Mesendoderm (in vitro differentiated cells): ENCODE measurements at regions not wholly inside any gene's neighbourhood (a gene's known extent, or its start where the extent isn't known, plus 50 kb on each side); places are given as distances from the start of the nearest gene placed in this dataset.

Experiments
- DNase-seq: peaks from one replicate; pipeline ENCODE4 v3.0.0; 2013
- H2AK5ac ChIP-seq: 2 replicates; pipeline ENCODE4 v1.6.1; 2013; ENCODE audit warnings: low read length, inconsistent platforms
- H2BK120ac ChIP-seq: 2 replicates; pipeline ENCODE4 v1.6.1; 2013; ENCODE audit warnings: low read depth, mild to moderate bottlenecking, low read length, moderate library complexity, mixed read lengths
- H2BK15ac ChIP-seq: replicated peaks from 2 replicates; pipeline ENCODE4 v1.6.1; 2013; ENCODE audit warnings: low read depth, mild to moderate bottlenecking, moderate library complexity
- H2BK5ac ChIP-seq: 2 replicates; pipeline ENCODE4 v1.6.1; 2013; ENCODE audit warnings: low read length, inconsistent platforms
- H3K18ac ChIP-seq: 2 replicates; pipeline ENCODE4 v1.6.1; 2013; ENCODE audit warnings: mild to moderate bottlenecking, low read length, mixed read lengths
- H3K23ac ChIP-seq: one replicate; pipeline ENCODE4 v1.6.1; 2013; ENCODE audit warnings: low read length
- H3K27ac ChIP-seq: 2 replicates; pipeline ENCODE4 v1.5.1; 2013; ENCODE audit warnings: low read depth, mild to moderate bottlenecking, inconsistent platforms, low read length, moderate library complexity
- H3K27me3 ChIP-seq: 2 replicates; pipeline ENCODE4 v1.6.1; 2013; ENCODE audit warnings: low read length, control low read depth, mild to moderate bottlenecking, inconsistent platforms; ENCODE audit not compliant: insufficient read depth, poor library complexity
- H3K36me3 ChIP-seq: 2 replicates; pipeline ENCODE4 v1.6.1; 2013; ENCODE audit warnings: low read length, inconsistent platforms; ENCODE audit not compliant: control insufficient read depth, insufficient read depth
- H3K4ac ChIP-seq: one replicate; pipeline ENCODE4 v1.6.1; 2013; ENCODE audit warnings: low read depth, mild to moderate bottlenecking, low read length, moderate library complexity
- H3K4me1 ChIP-seq: 2 replicates; pipeline ENCODE4 v1.6.1; 2013; ENCODE audit warnings: low read depth, low read length, inconsistent platforms; ENCODE audit not compliant: control insufficient read depth
- H3K4me2 ChIP-seq: 2 replicates; pipeline ENCODE4 v1.6.1; 2013; ENCODE audit warnings: low read length
- H3K4me3 ChIP-seq: 2 replicates; pipeline ENCODE4 v1.5.1; 2013; ENCODE audit warnings: mild to moderate bottlenecking, low read length
- H3K56ac ChIP-seq: one replicate; pipeline ENCODE4 v1.6.1; 2013; ENCODE audit warnings: low read length
- H3K79me1 ChIP-seq: 2 replicates; pipeline ENCODE4 v1.6.1; 2013; ENCODE audit warnings: low read length, inconsistent platforms
- H3K79me2 ChIP-seq: 2 replicates; pipeline ENCODE4 v1.6.1; 2013; ENCODE audit warnings: mild to moderate bottlenecking, low read length; ENCODE audit not compliant: control insufficient read depth, insufficient read depth
- H3K9ac ChIP-seq: 2 replicates; pipeline ENCODE4 v1.6.1; 2013; ENCODE audit warnings: low read length, inconsistent platforms
- H4K5ac ChIP-seq: one replicate; pipeline ENCODE4 v1.6.1; 2013; ENCODE audit warnings: low read length
- H4K8ac ChIP-seq: one replicate; pipeline ENCODE4 v1.6.1; 2013; ENCODE audit warnings: low read depth, mild to moderate bottlenecking, control low read depth, low read length, moderate library complexity
- WGBS: extraction: QIAGEN DNeasy Blood & Tissue Kit; methylation state at CpG from one replicate; pipeline ENCODE4 v1.1.7; 2013; ENCODE audit warnings: low lambda C conversion rate, missing lambda C conversion rate; ENCODE audit not compliant: insufficient coverage; ENCODE audit errors: extremely low coverage; 5-methylcytosine and 5-hydroxymethylcytosine counted together

GRCh38 chr1:234722904-234723720 lies 113.1 kb upstream of the IRF2BP2 start:
- Histone ChIP-seq H4K8ac (no peak overlapping the region), H3K36me3 (no peaks in the 10 kb centered on the region), H3K18ac (peak overlapping the region; percentile 56), H3K56ac (peak overlapping the region; percentile 76), H3K4ac (peak overlapping the region; percentile 72), H2BK15ac (no peak overlapping the region), H3K79me1 (no peaks in the 10 kb centered on the region), H2AK5ac (no peak overlapping the region), H3K27ac (peak overlapping the region; percentile 67), H3K4me3 (no peak overlapping the region), H3K79me2 (no peaks in the 10 kb centered on the region), H3K4me1 (peaks cover 11% of the 10 kb centered on the region), H3K9ac (peak overlapping the region; percentile 27), H3K4me2 (no peak overlapping the region), H4K5ac (no peak overlapping the region), H2BK5ac (peak overlapping the region; percentile 64), H2BK120ac (peak overlapping the region; percentile 16), H3K27me3 (no peaks in the 10 kb centered on the region), H3K23ac (no peak overlapping the region)
- DNase-seq: peak; percentile 35
- WGBS: no CpG with 5 or more reads among the region's 26 CpGs

- Histone ChIP-seq H3K18ac (no peak overlapping the region), H3K27ac (no peak overlapping the region), H4K8ac (no peak overlapping the region), H3K9ac (no peak overlapping the region), H3K27me3 (no peaks in the 10 kb centered on the region), H3K36me3 (no peaks in the 10 kb centered on the region), H3K4me3 (no peak overlapping the region), H2BK5ac (peak overlapping the region; percentile 18), H3K79me1 (no peaks in the 10 kb centered on the region), H2BK120ac (no peak overlapping the region), H2AK5ac (no peak overlapping the region), H3K23ac (no peak overlapping the region), H3K4ac (no peak overlapping the region), H4K5ac (no peak overlapping the region), H3K4me1 (peaks cover 11% of the 10 kb centered on the region), H3K4me2 (no peak overlapping the region), H3K79me2 (no peaks in the 10 kb centered on the region), H2BK15ac (no peak overlapping the region), H3K56ac (peak overlapping the region; percentile 40)
- DNase-seq: no peak
- no CpG with 5 or more reads among the region's 9 CpGs for WGBS
These were observed 112.3 kb upstream of the IRF2BP2 start for GRCh38 chr1:234722270-234722704.

GRCh38 chr1:234721476-234722269 lies 111.7 kb upstream of the IRF2BP2 start:
- Histone ChIP-seq H3K56ac (no peak overlapping the region), H2AK5ac (no peak overlapping the region), H4K8ac (no peak overlapping the region), H3K4me3 (no peak overlapping the region), H3K9ac (no peak overlapping the region), H3K27me3 (no peaks in the 10 kb centered on the region), H4K5ac (no peak overlapping the region), H2BK15ac (no peak overlapping the region), H3K23ac (no peak overlapping the region), H2BK5ac (no peak overlapping the region), H3K79me1 (no peaks in the 10 kb centered on the region), H3K18ac (no peak overlapping the region), H3K4ac (no peak overlapping the region), H3K27ac (no peak overlapping the region), H2BK120ac (no peak overlapping the region), H3K4me1 (peaks cover 9% of the 10 kb centered on the region), H3K4me2 (no peak overlapping the region), H3K79me2 (no peaks in the 10 kb centered on the region), H3K36me3 (no peaks in the 10 kb centered on the region)
- no peak for DNase-seq
- no CpG with 5 or more reads among the region's 12 CpGs for WGBS

GRCh38 chr1:234720709-234721441 lies 110.9 kb upstream of the IRF2BP2 start:
- no CpG with 5 or more reads among the region's 15 CpGs for WGBS
- no peak overlapping the region for H3K9ac ChIP-seq
- no peak overlapping the region for H2BK15ac ChIP-seq
- H3K4me2 ChIP-seq: no peak overlapping the region
- no peaks in the 10 kb centered on the region for H3K27me3 ChIP-seq
- H4K5ac ChIP-seq: no peak overlapping the region
- no peak overlapping the region for H3K4ac ChIP-seq
- no peaks in the 10 kb centered on the region for H3K79me1 ChIP-seq
- H3K79me2 ChIP-seq: no peaks in the 10 kb centered on the region
- no peak overlapping the region for H3K27ac ChIP-seq
- DNase-seq: no peak
- H2AK5ac ChIP-seq: no peak overlapping the region
- H2BK120ac ChIP-seq: no peak overlapping the region
- H3K23ac ChIP-seq: no peak overlapping the region
- peaks cover 7% of the 10 kb centered on the region for H3K4me1 ChIP-seq
- no peaks in the 10 kb centered on the region for H3K36me3 ChIP-seq
- H3K18ac ChIP-seq: no peak overlapping the region
- no peak overlapping the region for H3K4me3 ChIP-seq
- H3K56ac ChIP-seq: no peak overlapping the region
- no peak overlapping the region for H2BK5ac ChIP-seq
- H4K8ac ChIP-seq: no peak overlapping the region

- Histone ChIP-seq H3K4me3 (no peak overlapping the region), H3K4ac (no peak overlapping the region), H3K9ac (no peak overlapping the region), H3K27ac (no peak overlapping the region), H3K79me2 (no peaks in the 10 kb centered on the region), H3K4me1 (peaks cover 4% of the 10 kb centered on the region), H3K27me3 (no peaks in the 10 kb centered on the region), H2BK5ac (no peak overlapping the region), H3K23ac (no peak overlapping the region), H2BK120ac (no peak overlapping the region), H2BK15ac (no peak overlapping the region), H3K79me1 (no peaks in the 10 kb centered on the region), H4K8ac (no peak overlapping the region), H2AK5ac (no peak overlapping the region), H3K56ac (no peak overlapping the region), H3K36me3 (no peaks in the 10 kb centered on the region), H3K18ac (no peak overlapping the region), H4K5ac (no peak overlapping the region), H3K4me2 (no peak overlapping the region)
- no CpG with 5 or more reads among the region's 8 CpGs for WGBS
- no peak for DNase-seq
These were observed 109.7 kb upstream of the IRF2BP2 start for GRCh38 chr1:234719454-234720251.
